ENCODE measurements at regions not wholly inside any gene's neighbourhood (a gene's known extent, or its start where the extent isn't known, plus 50 kb on each side); places are given as distances from the start of the nearest gene placed in this dataset.

DNA sequence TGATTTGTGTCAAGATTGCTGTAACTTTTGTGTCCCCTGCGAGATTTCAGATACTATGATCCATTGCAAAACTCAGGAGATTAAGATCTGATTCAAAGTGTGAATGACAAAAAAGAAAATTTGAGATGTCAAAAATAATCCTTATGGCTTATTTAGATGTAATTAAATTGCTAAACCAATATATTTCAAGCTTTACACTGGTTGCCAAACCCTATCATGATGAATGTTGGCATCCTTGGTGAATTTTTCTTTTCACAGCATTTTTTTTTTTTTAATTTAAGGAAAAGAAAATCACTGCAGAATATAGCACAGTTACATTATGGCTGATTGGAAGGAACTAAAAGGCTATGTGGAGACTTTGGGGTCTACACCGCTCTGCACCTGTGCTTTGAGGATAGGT is 133.5 kb upstream of the PITRM1 start:
- no peak overlapping the region for H3K9ac ChIP-seq (replicated peaks; ENCODE audit: extremely low read depth, insufficient read depth, low read length)
- no peaks in the 10 kb centered on the region for H3K9me1 ChIP-seq (replicated peaks; ENCODE audit: control insufficient read depth, extremely low read depth, insufficient read depth, low read length)
- no peak overlapping the region for H3K4me2 ChIP-seq (ENCODE audit: insufficient read depth, low read length)
- ChIA-PET POLR2A (no interaction called here), CTCF (no interaction called here)
- intact Hi-C loops (cut with micrococcal nuclease) (no loop called here), dilution Hi-C loops (cut with MboI; ENCODE audit: extremely low pct_ligation_motif_present, low sequenced_read_pairs) (no loop called here)
- no TSS peak for BruUV-seq (replicated peaks)
- no peaks in the 10 kb centered on the region for H3K4me1 ChIP-seq (ENCODE audit: control insufficient read depth, extremely low read depth, insufficient read depth, low read length)
- no peaks in the 10 kb centered on the region for H3K9me3 ChIP-seq (replicated peaks; ENCODE audit: control insufficient read depth, insufficient read depth, low read length)
- peaks cover 12 to 31% of the 10 kb centered on the region in 2 experiments for H3K27me3 ChIP-seq (ENCODE audit: control insufficient read depth in 2 of 2, insufficient read depth in 2 of 2, low read length in 2 of 2)
- no peaks in the 10 kb centered on the region for H3K36me3 ChIP-seq (ENCODE audit: control insufficient read depth in 2 of 2, extremely low read depth in 1 of 2, insufficient read depth in 2 of 2, low read length in 2 of 2)
- no peaks in the 10 kb centered on the region for H3K79me2 ChIP-seq (ENCODE audit: control insufficient read depth, insufficient read depth, low read length)
- TF ChIP-seq, protein P1, sequence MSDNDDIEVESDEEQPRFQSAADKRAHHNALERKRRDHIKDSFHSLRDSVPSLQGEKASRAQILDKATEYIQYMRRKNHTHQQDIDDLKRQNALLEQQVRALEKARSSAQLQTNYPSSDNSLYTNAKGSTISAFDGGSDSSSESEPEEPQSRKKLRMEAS (IDR thresholded peaks at IDR 0.05; ENCODE audit: insufficient read depth, insufficient read length): no peak
- TF ChIP-seq POLR2A (IDR thresholded peaks at IDR 0.05; ENCODE audit: low read depth, low read length): no peak
- no peak overlapping the region for H3K4me3 ChIP-seq (replicated peaks in 1 of 3; ENCODE audit: insufficient read depth in 1 of 3, low read depth in 1 of 3, low read length in 3 of 3)
- H2AFZ ChIP-seq (ENCODE audit: low read depth, low read length): no peak overlapping the region
- H4K20me1 ChIP-seq (replicated peaks; ENCODE audit: control insufficient read depth, extremely low read depth, insufficient read depth, low read length): no peaks in the 10 kb centered on the region
- H3K27ac ChIP-seq (ENCODE audit: insufficient read depth, low read depth, low read length): no peak overlapping the region
- FAIRE-seq (no peak), DNase-seq (ENCODE audit: low read depth, low spot score) (no peak)

DNA sequence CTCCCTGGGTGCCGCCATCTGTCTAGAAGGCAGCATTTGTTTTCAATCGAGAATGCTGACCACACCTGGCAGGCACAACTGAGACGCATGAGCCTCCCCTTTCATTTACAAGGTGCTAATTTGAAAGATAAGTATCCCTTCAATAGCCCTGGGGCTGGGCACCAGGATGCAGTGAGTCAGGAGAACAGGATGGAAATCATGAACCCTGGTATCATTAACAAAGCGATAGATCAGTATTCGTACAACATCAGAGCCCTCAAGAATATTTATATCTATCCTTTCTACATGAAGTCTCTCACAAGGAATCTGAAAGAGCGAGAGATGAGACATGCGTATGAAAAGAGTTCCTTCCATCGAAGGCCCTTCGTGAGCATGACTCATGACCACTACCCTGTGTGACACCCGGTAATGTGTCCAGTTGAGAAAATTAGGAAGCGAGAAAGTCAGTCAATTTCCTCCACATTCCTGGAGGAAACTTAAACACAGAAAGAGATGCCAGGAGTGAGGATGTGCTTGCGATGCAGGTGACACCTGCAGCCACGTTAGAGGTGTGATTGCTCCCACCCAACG is 123.1 kb upstream of the PITRM1 start:
- Histone ChIP-seq H3K4me1 (ENCODE audit: control insufficient read depth, extremely low read depth, insufficient read depth, low read length) (no peaks in the 10 kb centered on the region), H3K27me3 (ENCODE audit: control insufficient read depth in 2 of 2, insufficient read depth in 2 of 2, low read length in 2 of 2) (peaks cover 4 to 5% of the 10 kb centered on the region in 2 experiments), H2AFZ (ENCODE audit: low read depth, low read length) (no peak overlapping the region), H3K4me3 (replicated peaks in 1 of 3; ENCODE audit: insufficient read depth in 1 of 3, low read depth in 1 of 3, low read length in 3 of 3) (no peak overlapping the region), H3K9me3 (replicated peaks; ENCODE audit: control insufficient read depth, insufficient read depth, low read length) (no peaks in the 10 kb centered on the region), H4K20me1 (replicated peaks; ENCODE audit: control insufficient read depth, extremely low read depth, insufficient read depth, low read length) (no peaks in the 10 kb centered on the region), H3K27ac (ENCODE audit: insufficient read depth, low read depth, low read length) (no peak overlapping the region), H3K36me3 (ENCODE audit: control insufficient read depth in 2 of 2, extremely low read depth in 1 of 2, insufficient read depth in 2 of 2, low read length in 2 of 2) (no peaks in the 10 kb centered on the region), H3K9me1 (replicated peaks; ENCODE audit: control insufficient read depth, extremely low read depth, insufficient read depth, low read length) (no peaks in the 10 kb centered on the region), H3K9ac (replicated peaks; ENCODE audit: extremely low read depth, insufficient read depth, low read length) (no peak overlapping the region), H3K4me2 (ENCODE audit: insufficient read depth, low read length) (no peak overlapping the region), H3K79me2 (ENCODE audit: control insufficient read depth, insufficient read depth, low read length) (no peaks in the 10 kb centered on the region)
- dilution Hi-C loops (cut with MboI; ENCODE audit: extremely low pct_ligation_motif_present, low sequenced_read_pairs): no loop called here
- FAIRE-seq (no peak), DNase-seq (ENCODE audit: low read depth, low spot score) (no peak)
- POLR2A ChIA-PET: no interaction called here
- BruUV-seq (replicated peaks): no TSS peak
- intact Hi-C loops (cut with micrococcal nuclease): no loop called here
- CTCF ChIA-PET: no interaction called here
- TF ChIP-seq POLR2AphosphoS5 (IDR thresholded peaks at IDR 0.05; ENCODE audit: insufficient read depth, low read depth, low read length) (no peak), EZH2 (IDR thresholded peaks at IDR 0.05; ENCODE audit: borderline replicate concordance, low read depth, low read length, severe bottlenecking) (no peak), JUN (IDR thresholded peaks at IDR 0.05; ENCODE audit: borderline replicate concordance, insufficient read depth, insufficient read length, low read depth) (no peak), FOS (IDR thresholded peaks at IDR 0.05; ENCODE audit: borderline replicate concordance, insufficient read depth, low read length) (no peak), GATA2 (IDR thresholded peaks at IDR 0.05; ENCODE audit: insufficient read depth, insufficient read length, low read depth, low read length) (no peak), MYC (IDR thresholded peaks at IDR 0.05; ENCODE audit: low read depth, low read length) (no peak), POLR2A (IDR thresholded peaks at IDR 0.05; ENCODE audit: low read depth, low read length) (no peak)
- TF ChIP-seq, protein P2, sequence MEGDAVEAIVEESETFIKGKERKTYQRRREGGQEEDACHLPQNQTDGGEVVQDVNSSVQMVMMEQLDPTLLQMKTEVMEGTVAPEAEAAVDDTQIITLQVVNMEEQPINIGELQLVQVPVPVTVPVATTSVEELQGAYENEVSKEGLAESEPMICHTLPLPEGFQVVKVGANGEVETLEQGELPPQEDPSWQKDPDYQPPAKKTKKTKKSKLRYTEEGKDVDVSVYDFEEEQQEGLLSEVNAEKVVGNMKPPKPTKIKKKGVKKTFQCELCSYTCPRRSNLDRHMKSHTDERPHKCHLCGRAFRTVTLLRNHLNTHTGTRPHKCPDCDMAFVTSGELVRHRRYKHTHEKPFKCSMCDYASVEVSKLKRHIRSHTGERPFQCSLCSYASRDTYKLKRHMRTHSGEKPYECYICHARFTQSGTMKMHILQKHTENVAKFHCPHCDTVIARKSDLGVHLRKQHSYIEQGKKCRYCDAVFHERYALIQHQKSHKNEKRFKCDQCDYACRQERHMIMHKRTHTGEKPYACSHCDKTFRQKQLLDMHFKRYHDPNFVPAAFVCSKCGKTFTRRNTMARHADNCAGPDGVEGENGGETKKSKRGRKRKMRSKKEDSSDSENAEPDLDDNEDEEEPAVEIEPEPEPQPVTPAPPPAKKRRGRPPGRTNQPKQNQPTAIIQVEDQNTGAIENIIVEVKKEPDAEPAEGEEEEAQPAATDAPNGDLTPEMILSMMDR (IDR thresholded peaks at IDR 0.05; ENCODE audit: extremely low read depth in 1 of 2, insufficient read depth in 1 of 2, low read depth in 1 of 2, low read length in 2 of 2): no peak
- TF ChIP-seq, protein P1 (IDR thresholded peaks at IDR 0.05; ENCODE audit: insufficient read depth, insufficient read length): no peak
